ENCODE measurements at regions not wholly inside any gene's neighbourhood (a gene's known extent, or its start where the extent isn't known, plus 50 kb on each side); places are given as distances from the start of the nearest gene placed in this dataset.

GRCh38 chr3:124082343-124082742 lies 90.4 kb upstream of the ROPN1 start:
- no peaks in the 10 kb centered on the region for H3K9me3 ChIP-seq (ENCODE audit: insufficient read depth, low read depth, low read length)
- H2AFZ ChIP-seq (ENCODE audit: low read length) = no peak overlapping the region
- peaks cover 23% of the 10 kb centered on the region for H3K4me1 ChIP-seq (ENCODE audit: insufficient read depth, low read length, poor library complexity, severe bottlenecking)
- H3K4me3 ChIP-seq (ENCODE audit: low read length, poor library complexity, severe bottlenecking) = no peak overlapping the region
- H4K20me1 ChIP-seq (ENCODE audit: insufficient read depth, low read length, poor library complexity, severe bottlenecking) = no peaks in the 10 kb centered on the region
- no peaks in the 10 kb centered on the region for H3K9me2 ChIP-seq (replicated peaks; ENCODE audit: low read depth, low read length)
- no peaks in the 10 kb centered on the region for H3K36me3 ChIP-seq (ENCODE audit: insufficient read depth, low read length)
- TF ChIP-seq EZH2phosphoT487 (IDR thresholded peaks at IDR 0.05; ENCODE audit: borderline replicate concordance) (no peak), CTCF (conservative IDR thresholded peaks at IDR 0.05; ENCODE audit: low read length) (no peak)
- H3K4me2 ChIP-seq (ENCODE audit: low read depth, low read length, poor library complexity, severe bottlenecking) = no peak overlapping the region
- no peaks in the 10 kb centered on the region for H3K27me3 ChIP-seq (ENCODE audit: insufficient read depth, low read length, poor library complexity, severe bottlenecking)
- H3K9ac ChIP-seq (ENCODE audit: low read depth, low read length, poor library complexity, severe bottlenecking) = no peak overlapping the region
- H3F3A ChIP-seq (ENCODE audit: low read depth) = no peaks in the 10 kb centered on the region
- no peaks in the 10 kb centered on the region for H3K79me2 ChIP-seq (ENCODE audit: insufficient read depth, low read length)

GRCh38 chr3:124084022-124084881 lies 92.3 kb upstream of the ROPN1 start:
- Histone ChIP-seq H3K4me1 (ENCODE audit: insufficient read depth, low read length, poor library complexity, severe bottlenecking) (peaks cover 26% of the 10 kb centered on the region), H3F3A (ENCODE audit: low read depth) (no peaks in the 10 kb centered on the region), H3K27me3 (ENCODE audit: insufficient read depth, low read length, poor library complexity, severe bottlenecking) (no peaks in the 10 kb centered on the region), H3K9me3 (ENCODE audit: insufficient read depth, low read depth, low read length) (no peaks in the 10 kb centered on the region), H4K20me1 (ENCODE audit: insufficient read depth, low read length, poor library complexity, severe bottlenecking) (no peaks in the 10 kb centered on the region), H3K4me3 (ENCODE audit: low read length, poor library complexity, severe bottlenecking) (no peak overlapping the region), H3K4me2 (ENCODE audit: low read depth, low read length, poor library complexity, severe bottlenecking) (no peak overlapping the region), H2AFZ (ENCODE audit: low read length) (no peak overlapping the region), H3K9ac (ENCODE audit: low read depth, low read length, poor library complexity, severe bottlenecking) (no peak overlapping the region), H3K36me3 (ENCODE audit: insufficient read depth, low read length) (no peaks in the 10 kb centered on the region), H3K9me2 (replicated peaks; ENCODE audit: low read depth, low read length) (no peaks in the 10 kb centered on the region), H3K79me2 (ENCODE audit: insufficient read depth, low read length) (no peaks in the 10 kb centered on the region)
- TF ChIP-seq EZH2phosphoT487 (IDR thresholded peaks at IDR 0.05; ENCODE audit: borderline replicate concordance) (no peak), CTCF (conservative IDR thresholded peaks at IDR 0.05; ENCODE audit: low read length) (no peak)

GRCh38 chr3:124088801-124089200 lies 96.9 kb upstream of the ROPN1 start:
- Histone ChIP-seq H3K4me1 (ENCODE audit: insufficient read depth, low read length, poor library complexity, severe bottlenecking) (peaks cover 60% of the 10 kb centered on the region), H3K9me3 (ENCODE audit: insufficient read depth, low read depth, low read length) (no peaks in the 10 kb centered on the region), H3K79me2 (ENCODE audit: insufficient read depth, low read length) (peaks cover 4% of the 10 kb centered on the region; the same call in 1 of the 2 replicates), H3K4me2 (ENCODE audit: low read depth, low read length, poor library complexity, severe bottlenecking) (no peak overlapping the region), H3K9me2 (replicated peaks; ENCODE audit: low read depth, low read length) (no peaks in the 10 kb centered on the region), H3K27me3 (ENCODE audit: insufficient read depth, low read length, poor library complexity, severe bottlenecking) (no peaks in the 10 kb centered on the region), H3F3A (ENCODE audit: low read depth) (no peaks in the 10 kb centered on the region), H3K36me3 (ENCODE audit: insufficient read depth, low read length) (no peaks in the 10 kb centered on the region), H2AFZ (ENCODE audit: low read length) (no peak overlapping the region), H3K4me3 (ENCODE audit: low read length, poor library complexity, severe bottlenecking) (no peak overlapping the region), H4K20me1 (ENCODE audit: insufficient read depth, low read length, poor library complexity, severe bottlenecking) (no peaks in the 10 kb centered on the region), H3K9ac (ENCODE audit: low read depth, low read length, poor library complexity, severe bottlenecking) (no peak overlapping the region)
- TF ChIP-seq EZH2phosphoT487 (IDR thresholded peaks at IDR 0.05; ENCODE audit: borderline replicate concordance) (no peak), CTCF (conservative IDR thresholded peaks at IDR 0.05; ENCODE audit: low read length) (no peak)

Data from Loucy (cell line).